ENCODE measurements at regions not wholly inside any gene's neighbourhood (a gene's known extent, or its start where the extent isn't known, plus 50 kb on each side); places are given as distances from the start of the nearest gene placed in this dataset.

- DNase-seq: no peak
Observed at GRCh38 chr13:63435667-63436324, 2020.1 kb upstream of the PCDH20 start.

- DNase-seq: no peak
Observed at GRCh38 chr13:63433546-63434150, 2018.0 kb upstream of the PCDH20 start.

- DNase-seq: no peak
Observed at GRCh38 chr13:63427170-63427569, 2011.5 kb upstream of the PCDH20 start.

GRCh38 chr13:63425131-63425530, 2009.5 kb upstream of the PCDH20 start:
- DNase-seq: no peak

DNA sequence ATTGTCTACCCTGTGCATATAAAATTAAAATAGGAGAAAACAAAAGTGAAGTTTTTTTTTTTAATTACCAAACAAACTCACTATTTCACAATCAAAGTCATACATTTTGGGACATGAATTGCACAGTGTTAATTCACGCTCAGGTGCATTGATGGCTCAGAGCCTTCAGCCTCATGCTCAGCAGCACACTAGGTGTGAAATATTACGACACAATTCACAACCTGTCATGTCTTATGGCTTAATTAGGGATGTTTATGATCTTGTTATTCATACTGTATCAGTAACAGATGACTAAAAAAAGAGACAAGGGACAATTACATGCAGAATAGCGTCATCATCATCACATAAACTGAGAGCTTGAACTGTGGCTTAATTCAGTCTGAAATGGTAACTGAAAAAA, 2005.5 kb upstream of the PCDH20 start:
- no peak for DNase-seq

DNA sequence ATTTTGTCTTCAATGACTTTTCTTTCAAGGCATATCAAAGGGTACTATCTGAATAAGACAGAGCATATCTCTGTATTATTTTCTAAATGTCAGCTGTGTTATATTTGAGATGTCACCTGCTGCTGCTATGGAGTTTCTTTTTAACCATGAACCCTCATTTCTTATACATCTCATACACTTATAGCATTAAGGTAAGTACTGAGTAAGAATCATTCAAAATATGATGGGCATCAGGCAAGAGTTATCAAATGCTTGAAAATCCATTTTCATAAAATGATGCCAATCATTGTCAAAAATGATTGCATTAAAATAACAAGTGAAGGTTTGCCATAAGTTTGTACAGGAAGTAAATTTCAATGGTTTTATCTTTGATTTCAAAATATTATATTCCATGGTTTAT, 2005.0 kb upstream of the PCDH20 start:
- DNase-seq: no peak

- DNase-seq: no peak
Observed at GRCh38 chr13:63414247-63414646, 1998.6 kb upstream of the PCDH20 start.

DNA sequence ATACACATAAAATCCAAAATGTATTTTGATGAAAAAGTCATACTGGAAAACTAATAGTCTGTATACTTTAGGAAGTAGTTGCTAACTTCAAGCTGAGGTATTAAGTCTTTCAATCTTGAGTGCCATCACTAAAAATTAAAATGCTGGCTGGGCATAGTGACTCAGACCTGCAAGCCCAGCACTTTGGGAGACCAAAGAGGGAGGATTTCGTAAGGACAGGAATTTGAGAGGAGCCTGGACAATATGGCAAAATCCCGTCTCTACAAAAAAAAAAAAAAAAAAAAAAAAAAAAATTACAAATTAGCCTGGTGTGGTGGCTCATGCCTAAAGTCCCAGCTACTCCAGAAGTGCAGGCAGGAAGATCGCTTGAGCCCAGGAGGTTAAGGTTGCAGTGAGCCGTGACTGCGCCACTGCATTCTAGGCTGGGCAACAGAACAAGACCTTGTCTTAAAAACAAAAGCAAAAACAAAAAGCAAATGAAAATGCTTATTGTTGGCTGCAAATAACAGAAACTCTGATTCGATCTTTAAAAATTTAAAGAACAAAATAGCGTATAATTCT, 1994.2 kb upstream of the PCDH20 start:
- no peak for DNase-seq

GRCh38 chr13:63408331-63409189, 1992.9 kb upstream of the PCDH20 start:
- peak; percentile 30 for DNase-seq

DNA sequence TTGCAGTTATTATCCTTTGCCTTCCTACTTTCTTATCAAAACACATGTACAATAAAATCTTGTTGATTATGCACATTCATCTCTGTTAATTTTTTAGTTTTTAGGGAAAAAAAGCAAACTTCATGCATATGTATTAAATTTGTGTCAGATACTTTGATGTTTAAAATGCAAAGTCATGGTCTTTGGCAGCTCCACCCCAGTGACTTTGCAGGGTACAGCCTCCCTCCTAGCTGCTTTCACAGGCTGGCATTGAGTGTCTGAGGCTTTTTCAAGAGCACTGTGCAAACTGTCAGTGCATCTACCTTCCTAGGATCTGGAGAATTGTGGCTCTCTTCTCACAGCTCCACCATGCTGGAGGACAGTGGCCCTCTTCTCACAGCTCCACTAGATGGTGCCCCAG, 1988.1 kb upstream of the PCDH20 start:
- DNase-seq: no peak

- DNase-seq: no peak
Observed at GRCh38 chr13:63396746-63397145, 1981.1 kb upstream of the PCDH20 start.

GRCh38 chr13:63393112-63393511, 1977.5 kb upstream of the PCDH20 start:
- no peak for DNase-seq

GRCh38 chr13:63389756-63390155, 1974.1 kb upstream of the PCDH20 start:
- no peak for DNase-seq

DNA sequence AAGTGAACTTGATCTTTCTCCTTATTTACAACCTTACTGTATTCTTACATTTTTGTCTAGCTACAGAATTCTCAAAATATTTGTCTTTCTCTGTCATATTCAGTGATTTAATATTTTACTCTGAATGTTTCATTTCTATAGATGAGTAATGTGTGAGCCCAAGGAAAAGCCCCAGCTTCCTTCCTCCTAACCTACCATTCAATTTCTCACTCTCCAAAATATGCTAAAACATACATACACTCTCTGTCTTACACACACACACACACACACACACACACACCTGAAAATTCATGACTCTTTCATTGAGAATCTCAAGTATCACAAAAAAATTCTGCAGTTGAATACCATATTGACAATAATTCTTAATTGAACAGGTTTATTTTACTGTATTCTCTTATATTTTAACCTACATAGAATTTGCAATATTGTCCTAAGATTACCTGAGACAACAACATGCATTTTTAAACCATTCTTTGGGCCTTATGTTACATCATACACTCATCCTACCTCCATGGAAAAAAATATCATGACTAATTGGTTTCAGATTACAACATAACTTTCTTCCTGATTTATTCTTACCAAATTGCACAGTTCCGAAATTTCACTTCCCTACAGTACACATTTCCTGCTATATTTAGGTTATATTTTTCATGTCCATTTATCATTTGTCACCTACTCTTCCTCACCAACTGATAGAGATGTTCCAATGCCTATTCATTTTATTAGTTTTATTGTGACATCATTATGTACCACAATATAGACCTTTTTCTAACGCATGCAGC, 1965.6 kb upstream of the PCDH20 start:
- DNase-seq: no peak

- no peak for DNase-seq
Observed at GRCh38 chr13:63377986-63378385, 1962.3 kb upstream of the PCDH20 start.

- DNase-seq: no peak
Observed at GRCh38 chr13:63370101-63370500, 1954.5 kb upstream of the PCDH20 start.

GRCh38 chr13:63367522-63368198, 1952.0 kb upstream of the PCDH20 start:
- no peak for DNase-seq

- DNase-seq: no peak
Observed at GRCh38 chr13:63364159-63364558, 1948.5 kb upstream of the PCDH20 start.

DNA sequence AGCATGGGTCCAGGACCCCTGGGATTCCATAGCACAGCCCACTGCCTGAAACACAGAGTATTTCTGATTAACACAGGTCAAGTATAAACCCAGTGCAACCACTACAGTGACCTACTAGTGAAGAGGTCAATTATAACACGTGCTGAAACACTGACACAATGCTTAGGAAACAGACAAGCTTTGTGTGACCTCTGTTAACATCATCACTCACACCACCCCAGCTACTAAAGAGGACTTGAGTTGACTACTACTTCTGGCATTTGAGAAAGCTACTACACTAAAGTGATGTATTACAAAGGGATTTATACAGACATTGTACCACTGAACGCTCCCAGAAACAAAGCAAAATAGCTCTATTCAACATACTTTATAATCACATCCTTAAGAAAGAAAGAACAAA, 1935.9 kb upstream of the PCDH20 start:
- DNase-seq: no peak

- DNase-seq: no peak
Observed at GRCh38 chr13:63351081-63351480, 1935.4 kb upstream of the PCDH20 start.

DNA sequence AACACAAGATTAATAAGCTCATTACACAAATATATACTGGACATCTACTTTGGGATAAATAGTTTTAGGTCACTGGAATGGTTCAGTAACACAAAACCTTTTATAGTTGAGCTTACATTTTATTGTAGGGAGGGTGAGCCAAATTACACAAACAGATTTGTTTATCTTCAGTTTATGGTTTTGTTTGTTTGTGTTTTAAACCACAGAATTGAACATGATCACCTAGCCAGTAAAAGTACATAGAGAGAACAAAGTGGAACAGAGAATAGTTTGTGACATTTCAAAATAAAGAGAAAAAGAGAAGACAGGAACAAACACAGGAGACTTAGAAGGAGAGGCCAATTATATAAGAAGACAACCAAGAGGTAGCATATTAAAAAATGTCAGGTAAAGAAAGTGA, 1930.2 kb upstream of the PCDH20 start:
- DNase-seq: no peak
